GM23338 (cell line): ENCODE measurements at regions not wholly inside any gene's neighbourhood (a gene's known extent, or its start where the extent isn't known, plus 50 kb on each side); places are given as distances from the start of the nearest gene placed in this dataset.

Experiments used
- CTCF ChIP-seq, 2 experiments: fragments of 200-600 bp in 1 of 2; sonication (generic) in 1 of 2; conservative IDR thresholded peaks; 2 replicates each; pipeline versions ENCODE4 v1.5.1 to v1.6.1; 2016 to 2017; ENCODE audit warnings: antibody characterized with exemption in 2 of 2, low read depth in 2 of 2, mild to moderate bottlenecking in 2 of 2, moderate library complexity in 1 of 2
- EZH2 ChIP-seq: fragments of 200-600 bp; sonication (generic); IDR thresholded peaks from one replicate; pipeline ENCODE4 v1.8.0; 2017; ENCODE audit warnings: antibody characterized with exemption, mild to moderate bottlenecking, low read depth; ENCODE audit not compliant: unreplicated experiment
- EZH2phosphoT487 ChIP-seq: fragments of 200-600 bp; sonication (generic); IDR thresholded peaks from one replicate; pipeline ENCODE4 v1.8.1; 2018; ENCODE audit warnings: antibody characterized with exemption; ENCODE audit not compliant: unreplicated experiment
- JUNB ChIP-seq: IDR thresholded peaks from one replicate; pipeline ENCODE4 v1.6.1; 2016; ENCODE audit warnings: antibody characterized with exemption; ENCODE audit not compliant: unreplicated experiment
- POLR2AphosphoS5 ChIP-seq: IDR thresholded peaks from 2 replicates; pipeline ENCODE4 v1.6.1; 2016; ENCODE audit warnings: antibody characterized with exemption, low read depth
- TF ChIP-seq, protein P1 (sequence below): IDR thresholded peaks from one replicate; pipeline ENCODE4 v1.6.1; 2018; ENCODE audit warnings: antibody characterized with exemption; ENCODE audit not compliant: unreplicated experiment

DNA sequence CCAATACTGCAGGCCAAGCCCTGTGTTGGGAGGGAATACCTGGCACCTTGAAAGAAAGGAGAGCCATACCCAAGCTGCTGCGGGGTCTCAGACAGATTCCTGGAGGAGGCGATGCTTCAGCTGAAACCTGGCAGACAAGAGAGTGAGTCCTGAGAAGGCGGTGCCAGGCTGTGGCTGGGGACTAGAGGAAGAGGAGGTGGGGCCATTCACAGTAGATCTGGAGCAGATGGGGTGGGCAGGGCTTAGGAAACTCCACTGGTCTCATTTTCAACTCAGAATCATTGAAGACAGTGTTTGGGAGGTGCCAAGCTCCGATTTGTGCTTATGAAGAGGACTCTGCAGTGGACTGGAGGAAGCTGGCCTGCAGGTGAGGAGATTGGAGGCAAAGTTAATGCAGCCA is 236.3 kb upstream of the MKI67 start:
- no peak for TF ChIP-seq EZH2
- no peak for TF ChIP-seq CTCF (conservative IDR thresholded peaks at IDR 0.05; ENCODE audit: low read depth in 2 of 2)
- TF ChIP-seq JUNB = no peak
- TF ChIP-seq POLR2AphosphoS5 = no peak
- TF ChIP-seq, protein P1, sequence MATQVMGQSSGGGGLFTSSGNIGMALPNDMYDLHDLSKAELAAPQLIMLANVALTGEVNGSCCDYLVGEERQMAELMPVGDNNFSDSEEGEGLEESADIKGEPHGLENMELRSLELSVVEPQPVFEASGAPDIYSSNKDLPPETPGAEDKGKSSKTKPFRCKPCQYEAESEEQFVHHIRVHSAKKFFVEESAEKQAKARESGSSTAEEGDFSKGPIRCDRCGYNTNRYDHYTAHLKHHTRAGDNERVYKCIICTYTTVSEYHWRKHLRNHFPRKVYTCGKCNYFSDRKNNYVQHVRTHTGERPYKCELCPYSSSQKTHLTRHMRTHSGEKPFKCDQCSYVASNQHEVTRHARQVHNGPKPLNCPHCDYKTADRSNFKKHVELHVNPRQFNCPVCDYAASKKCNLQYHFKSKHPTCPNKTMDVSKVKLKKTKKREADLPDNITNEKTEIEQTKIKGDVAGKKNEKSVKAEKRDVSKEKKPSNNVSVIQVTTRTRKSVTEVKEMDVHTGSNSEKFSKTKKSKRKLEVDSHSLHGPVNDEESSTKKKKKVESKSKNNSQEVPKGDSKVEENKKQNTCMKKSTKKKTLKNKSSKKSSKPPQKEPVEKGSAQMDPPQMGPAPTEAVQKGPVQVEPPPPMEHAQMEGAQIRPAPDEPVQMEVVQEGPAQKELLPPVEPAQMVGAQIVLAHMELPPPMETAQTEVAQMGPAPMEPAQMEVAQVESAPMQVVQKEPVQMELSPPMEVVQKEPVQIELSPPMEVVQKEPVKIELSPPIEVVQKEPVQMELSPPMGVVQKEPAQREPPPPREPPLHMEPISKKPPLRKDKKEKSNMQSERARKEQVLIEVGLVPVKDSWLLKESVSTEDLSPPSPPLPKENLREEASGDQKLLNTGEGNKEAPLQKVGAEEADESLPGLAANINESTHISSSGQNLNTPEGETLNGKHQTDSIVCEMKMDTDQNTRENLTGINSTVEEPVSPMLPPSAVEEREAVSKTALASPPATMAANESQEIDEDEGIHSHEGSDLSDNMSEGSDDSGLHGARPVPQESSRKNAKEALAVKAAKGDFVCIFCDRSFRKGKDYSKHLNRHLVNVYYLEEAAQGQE = no peak
- no peak for TF ChIP-seq EZH2phosphoT487
